ENCODE measurements at regions not wholly inside any gene's neighbourhood (a gene's known extent, or its start where the extent isn't known, plus 50 kb on each side); places are given as distances from the start of the nearest gene placed in this dataset.
"Not testable (repeated sequence)": the region's sequence is repeated elsewhere in the genome, so short reads cannot be mapped to it uniquely, and the experiment has no call there.

DNA sequence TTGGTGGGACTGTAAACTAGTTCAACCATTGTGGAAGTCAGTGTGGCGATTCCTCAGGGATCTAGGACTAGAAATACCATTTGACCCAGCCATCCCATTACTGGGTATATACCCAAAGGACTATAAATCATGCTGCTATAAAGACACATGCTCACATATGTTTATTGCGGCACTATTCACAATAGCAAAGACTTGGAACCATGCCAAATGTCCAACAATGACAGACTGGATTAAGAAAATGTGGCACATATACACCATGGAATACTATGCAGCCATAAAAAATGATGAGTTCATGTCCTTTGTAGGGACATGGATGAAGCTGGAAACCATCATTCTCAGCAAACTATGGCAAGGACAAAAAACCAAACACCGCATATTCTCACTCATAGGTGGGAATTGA, 370.4 kb downstream of the DLEU7 start:
- TF ChIP-seq, protein P1, sequence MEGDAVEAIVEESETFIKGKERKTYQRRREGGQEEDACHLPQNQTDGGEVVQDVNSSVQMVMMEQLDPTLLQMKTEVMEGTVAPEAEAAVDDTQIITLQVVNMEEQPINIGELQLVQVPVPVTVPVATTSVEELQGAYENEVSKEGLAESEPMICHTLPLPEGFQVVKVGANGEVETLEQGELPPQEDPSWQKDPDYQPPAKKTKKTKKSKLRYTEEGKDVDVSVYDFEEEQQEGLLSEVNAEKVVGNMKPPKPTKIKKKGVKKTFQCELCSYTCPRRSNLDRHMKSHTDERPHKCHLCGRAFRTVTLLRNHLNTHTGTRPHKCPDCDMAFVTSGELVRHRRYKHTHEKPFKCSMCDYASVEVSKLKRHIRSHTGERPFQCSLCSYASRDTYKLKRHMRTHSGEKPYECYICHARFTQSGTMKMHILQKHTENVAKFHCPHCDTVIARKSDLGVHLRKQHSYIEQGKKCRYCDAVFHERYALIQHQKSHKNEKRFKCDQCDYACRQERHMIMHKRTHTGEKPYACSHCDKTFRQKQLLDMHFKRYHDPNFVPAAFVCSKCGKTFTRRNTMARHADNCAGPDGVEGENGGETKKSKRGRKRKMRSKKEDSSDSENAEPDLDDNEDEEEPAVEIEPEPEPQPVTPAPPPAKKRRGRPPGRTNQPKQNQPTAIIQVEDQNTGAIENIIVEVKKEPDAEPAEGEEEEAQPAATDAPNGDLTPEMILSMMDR (IDR thresholded peaks at IDR 0.05; ENCODE audit: insufficient read depth, low read depth, low read length), result not testable (repeated sequence)
- not testable (repeated sequence) for TF ChIP-seq EZH2 (IDR thresholded peaks at IDR 0.05; ENCODE audit: insufficient read depth, low read length)

Measured in astrocyte (in vitro differentiated cells and primary cell).